CD4-positive, alpha-beta memory T cell (primary cell): ENCODE measurements at regions not wholly inside any gene's neighbourhood (a gene's known extent, or its start where the extent isn't known, plus 50 kb on each side); places are given as distances from the start of the nearest gene placed in this dataset.

ENCODE experiments used
- CTCF ChIA-PET: fragments of 350-600 bp; sonication (Branson Sonifier 250); formaldehyde crosslinking; loops from one replicate; lab custom pipeline; 2021; ENCODE audit warnings: inconsistent platforms; ENCODE audit not compliant: partially characterized antibody; lab: Charles Lee
- POLR2A ChIA-PET: fragments of 350-600 bp; sonication (Branson Sonifier 250); formaldehyde crosslinking; loops from one replicate; lab custom pipeline; 2021; ENCODE audit not compliant: partially characterized antibody; lab: Charles Lee
- DNase-seq, 5 donors: peaks; one replicate each; pipeline versions ENCODE4 v3.0.0 to v3.0.0-alpha.2; 2020 to 2022; ENCODE audit warnings: mixed read lengths in 1 of 5
- H3K27ac ChIP-seq: one replicate; pipeline ENCODE4 v1.7.0; 2013; ENCODE audit warnings: low read depth, low read length
- H3K27me3 ChIP-seq: 2 replicates; pipeline ENCODE4 v1.7.0; 2013; ENCODE audit warnings: mild to moderate bottlenecking, low read length, moderate library complexity; ENCODE audit not compliant: insufficient read depth
- H3K36me3 ChIP-seq: 2 replicates; pipeline ENCODE4 v1.7.0; 2013; ENCODE audit warnings: mild to moderate bottlenecking, low read length, moderate library complexity; ENCODE audit not compliant: insufficient read depth
- H3K4me1 ChIP-seq: 2 replicates; pipeline ENCODE4 v1.7.0; 2013; ENCODE audit warnings: mild to moderate bottlenecking, low read length, moderate library complexity; ENCODE audit not compliant: insufficient read depth
- H3K4me3 ChIP-seq, 2 donors: one replicate each; pipeline ENCODE4 v1.7.0; 2013; ENCODE audit warnings: low read length in 2 of 2, mild to moderate bottlenecking in 1 of 2
- H3K9me3 ChIP-seq, 2 donors: one replicate each; pipeline ENCODE4 v1.7.0; 2013; ENCODE audit warnings: low read length in 2 of 2, control low read depth in 1 of 2; ENCODE audit not compliant: control insufficient read depth in 1 of 2
- H3K27ac Mint-ChIP-seq, 7 donors: one replicate each; pipeline ENCODE4 v1.8.0; 2020 to 2021; ENCODE audit warnings: mixed read lengths in 7 of 7, mild to moderate bottlenecking in 6 of 7, inconsistent platforms in 3 of 7, moderate library complexity in 3 of 7
- H3K27me3 Mint-ChIP-seq, 2 donors: one replicate each; pipeline ENCODE4 v1.8.0; 2020 to 2021; ENCODE audit warnings: mixed read lengths in 2 of 2
- H3K36me3 Mint-ChIP-seq, 2 donors: one replicate each; pipeline ENCODE4 v1.8.0; 2020 to 2021; ENCODE audit warnings: mixed read lengths in 2 of 2, inconsistent platforms in 1 of 2, mild to moderate bottlenecking in 1 of 2
- H3K4me1 Mint-ChIP-seq, 4 donors: one replicate each; pipeline ENCODE4 v1.8.0; 2020 to 2021; ENCODE audit warnings: mixed read lengths in 4 of 4, mild to moderate bottlenecking in 1 of 4
- H3K4me3 Mint-ChIP-seq, 8 donors: one replicate each; pipeline ENCODE4 v1.8.0; 2020 to 2021; ENCODE audit warnings: mixed read lengths in 8 of 8, mild to moderate bottlenecking in 7 of 8, moderate library complexity in 6 of 8, inconsistent platforms in 3 of 8
- H3K9me3 Mint-ChIP-seq, 8 donors: one replicate each; pipeline ENCODE4 v1.8.0; 2020 to 2021; ENCODE audit warnings: mixed read lengths in 8 of 8, mild to moderate bottlenecking in 5 of 8, inconsistent platforms in 3 of 8, moderate library complexity in 1 of 8
- intact Hi-C: fragments of 100-400 bp; cut with micrococcal nuclease; formaldehyde crosslinking; loops from one replicate; pipeline ENCODE4 v1.15.1; 2023

GRCh38 chr4:111698361-111698760 lies 446.9 kb upstream of the FAM241A start:
- no peaks in the 10 kb centered on the region for H3K36me3 ChIP-seq
- no peaks in the 10 kb centered on the region for H3K4me1 Mint-ChIP-seq
- no peak overlapping the region for H3K27ac Mint-ChIP-seq
- H3K4me3 ChIP-seq, result no peak overlapping the region
- CTCF ChIA-PET, result no interaction called here
- H3K4me3 Mint-ChIP-seq, result no peak overlapping the region
- no peaks in the 10 kb centered on the region for H3K27me3 ChIP-seq
- H3K27me3 Mint-ChIP-seq, result no peaks in the 10 kb centered on the region
- no peak for DNase-seq
- no peaks in the 10 kb centered on the region for H3K36me3 Mint-ChIP-seq
- H3K9me3 Mint-ChIP-seq, result peaks cover 0 to 4% (median 0%) of the 10 kb centered on the region in 8 donors
- H3K4me1 ChIP-seq, result no peaks in the 10 kb centered on the region
- H3K9me3 ChIP-seq, result no peaks in the 10 kb centered on the region
- intact Hi-C loops, result no loop called here
- POLR2A ChIA-PET, result no interaction called here
- no peak overlapping the region for H3K27ac ChIP-seq

- no peak for DNase-seq
- Mint-ChIP-seq H3K36me3 (no peaks in the 10 kb centered on the region), H3K4me3 (no peak overlapping the region), H3K4me1 (no peaks in the 10 kb centered on the region), H3K9me3 (peaks cover 0 to 4% (median 0%) of the 10 kb centered on the region in 8 donors), H3K27ac (no peak overlapping the region), H3K27me3 (no peaks in the 10 kb centered on the region)
- Histone ChIP-seq H3K27me3 (no peaks in the 10 kb centered on the region), H3K36me3 (no peaks in the 10 kb centered on the region), H3K4me3 (no peak overlapping the region), H3K27ac (no peak overlapping the region), H3K9me3 (no peaks in the 10 kb centered on the region), H3K4me1 (no peaks in the 10 kb centered on the region)
- intact Hi-C loops, result no loop called here
- ChIA-PET POLR2A (no interaction called here), CTCF (no interaction called here)
Observed at GRCh38 chr4:111699165-111699564, 446.1 kb upstream of the FAM241A start.

GRCh38 chr4:111701102-111701501 lies 444.2 kb upstream of the FAM241A start:
- no peak for DNase-seq
- CTCF ChIA-PET, result no interaction called here
- H3K36me3 Mint-ChIP-seq, result no peaks in the 10 kb centered on the region
- H3K27ac Mint-ChIP-seq, result no peak overlapping the region
- POLR2A ChIA-PET, result no interaction called here
- no peaks in the 10 kb centered on the region for H3K4me1 ChIP-seq
- intact Hi-C loops, result no loop called here
- H3K4me3 Mint-ChIP-seq, result no peak overlapping the region
- no peaks in the 10 kb centered on the region for H3K36me3 ChIP-seq
- no peaks in the 10 kb centered on the region for H3K27me3 ChIP-seq
- H3K4me3 ChIP-seq, result no peak overlapping the region
- no peaks in the 10 kb centered on the region for H3K4me1 Mint-ChIP-seq
- H3K27ac ChIP-seq, result no peak overlapping the region
- H3K27me3 Mint-ChIP-seq, result no peaks in the 10 kb centered on the region
- peaks cover 0 to 4% (median 0%) of the 10 kb centered on the region in 8 donors for H3K9me3 Mint-ChIP-seq
- H3K9me3 ChIP-seq, result no peaks in the 10 kb centered on the region

GRCh38 chr4:111707491-111707890 lies 437.8 kb upstream of the FAM241A start:
- Histone ChIP-seq H3K9me3 (no peaks in the 10 kb centered on the region), H3K4me1 (no peaks in the 10 kb centered on the region), H3K4me3 (no peak overlapping the region), H3K36me3 (no peaks in the 10 kb centered on the region), H3K27me3 (no peaks in the 10 kb centered on the region), H3K27ac (no peak overlapping the region)
- Mint-ChIP-seq H3K27me3 (no peaks in the 10 kb centered on the region), H3K9me3 (peaks cover 0 to 2% (median 0%) of the 10 kb centered on the region in 8 donors), H3K36me3 (no peaks in the 10 kb centered on the region), H3K4me1 (no peaks in the 10 kb centered on the region), H3K27ac (no peak overlapping the region), H3K4me3 (no peak overlapping the region)
- intact Hi-C loops, result no loop called here
- no peak for DNase-seq
- ChIA-PET POLR2A (no interaction called here), CTCF (no interaction called here)

- ChIA-PET POLR2A (no interaction called here), CTCF (no interaction called here)
- H3K4me1 Mint-ChIP-seq, result no peaks in the 10 kb centered on the region
- peaks cover 0 to 2% (median 0%) of the 10 kb centered on the region in 8 donors for H3K9me3 Mint-ChIP-seq
- intact Hi-C loops, result no loop called here
- no peak overlapping the region for H3K4me3 Mint-ChIP-seq
- DNase-seq, result no peak
- H3K27ac Mint-ChIP-seq, result no peak overlapping the region
- H3K4me3 ChIP-seq, result no peak overlapping the region
- no peaks in the 10 kb centered on the region for H3K4me1 ChIP-seq
- no peak overlapping the region for H3K27ac ChIP-seq
- no peaks in the 10 kb centered on the region for H3K36me3 ChIP-seq
- no peaks in the 10 kb centered on the region for H3K36me3 Mint-ChIP-seq
- H3K27me3 ChIP-seq, result no peaks in the 10 kb centered on the region
- H3K27me3 Mint-ChIP-seq, result no peaks in the 10 kb centered on the region
- no peaks in the 10 kb centered on the region for H3K9me3 ChIP-seq
Observed at GRCh38 chr4:111712093-111712677, 433.1 kb upstream of the FAM241A start.

GRCh38 chr4:111713276-111713675 lies 432.0 kb upstream of the FAM241A start:
- H3K4me3 Mint-ChIP-seq, result no peak overlapping the region
- no peaks in the 10 kb centered on the region for H3K27me3 ChIP-seq
- H3K4me1 Mint-ChIP-seq, result no peaks in the 10 kb centered on the region
- no peaks in the 10 kb centered on the region for H3K9me3 ChIP-seq
- H3K36me3 ChIP-seq, result no peaks in the 10 kb centered on the region
- no peaks in the 10 kb centered on the region for H3K36me3 Mint-ChIP-seq
- no peak overlapping the region for H3K27ac ChIP-seq
- DNase-seq, result no peak
- ChIA-PET CTCF (no interaction called here), POLR2A (no interaction called here)
- H3K9me3 Mint-ChIP-seq, result peaks cover 0 to 2% (median 0%) of the 10 kb centered on the region in 8 donors
- intact Hi-C loops, result no loop called here
- no peaks in the 10 kb centered on the region for H3K27me3 Mint-ChIP-seq
- H3K4me1 ChIP-seq, result no peaks in the 10 kb centered on the region
- H3K4me3 ChIP-seq, result no peak overlapping the region
- H3K27ac Mint-ChIP-seq, result no peak overlapping the region

- no peak overlapping the region for H3K27ac ChIP-seq
- DNase-seq, result no peak
- no peaks in the 10 kb centered on the region for H3K27me3 Mint-ChIP-seq
- no peaks in the 10 kb centered on the region for H3K36me3 ChIP-seq
- ChIA-PET CTCF (no interaction called here), POLR2A (no interaction called here)
- H3K9me3 ChIP-seq, result no peaks in the 10 kb centered on the region
- H3K9me3 Mint-ChIP-seq, result peaks cover 0 to 3% (median 0%) of the 10 kb centered on the region in 8 donors
- H3K4me3 ChIP-seq, result no peak overlapping the region
- no peaks in the 10 kb centered on the region for H3K36me3 Mint-ChIP-seq
- intact Hi-C loops, result no loop called here
- H3K4me3 Mint-ChIP-seq, result no peak overlapping the region
- no peaks in the 10 kb centered on the region for H3K4me1 ChIP-seq
- no peaks in the 10 kb centered on the region for H3K4me1 Mint-ChIP-seq
- H3K27ac Mint-ChIP-seq, result no peak overlapping the region
- H3K27me3 ChIP-seq, result no peaks in the 10 kb centered on the region
Observed at GRCh38 chr4:111717921-111718320, 427.3 kb upstream of the FAM241A start.
